COLO668 (cell line): ENCODE measurements at regions not wholly inside any gene's neighbourhood (a gene's known extent, or its start where the extent isn't known, plus 50 kb on each side); places are given as distances from the start of the nearest gene placed in this dataset.

Experiments used
- DNase-seq: peaks from one replicate; lab custom pipeline; 2025; ENCODE audit not compliant: unreplicated experiment; lab: John Stamatoyannopoulos, UW

DNA sequence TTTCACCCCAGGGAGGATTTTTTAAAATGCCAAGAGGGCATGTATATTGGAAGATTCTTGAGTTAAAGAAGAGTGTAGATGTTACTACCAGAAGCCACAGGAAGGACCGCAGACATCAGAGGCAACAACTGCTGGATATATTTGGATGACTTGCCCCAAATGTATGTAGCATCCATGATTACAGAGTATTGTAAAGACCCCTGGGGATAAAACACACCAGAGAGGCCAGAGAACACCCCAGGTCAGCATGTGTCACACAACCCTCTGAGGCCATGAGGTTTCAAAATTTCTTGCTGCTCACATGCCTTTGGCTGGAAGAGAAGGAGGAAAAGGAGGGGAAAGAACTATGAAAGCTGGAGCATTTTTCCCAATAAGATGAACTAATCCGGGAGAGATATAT lies 108.0 kb upstream of the LSM8 start:
- no peak for DNase-seq

DNA sequence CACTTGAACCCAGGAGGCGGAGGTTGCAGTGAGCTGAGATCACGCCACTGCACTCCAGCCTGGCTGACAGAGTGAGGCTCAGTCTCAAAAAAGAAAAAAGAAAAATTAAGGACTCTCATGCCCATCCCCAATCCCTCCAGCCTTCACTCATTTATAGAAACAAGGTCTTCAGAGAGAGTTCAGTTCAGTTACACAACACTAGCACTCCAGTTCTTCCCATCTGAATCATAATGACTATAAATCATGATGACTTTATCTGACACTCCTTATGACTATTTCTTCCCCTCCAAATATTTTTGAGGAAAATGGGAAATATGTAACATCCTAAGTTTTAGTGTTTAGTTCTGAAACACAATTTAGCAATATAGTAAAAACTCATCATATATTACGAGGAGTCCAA lies 107.4 kb upstream of the LSM8 start:
- no peak for DNase-seq

DNA sequence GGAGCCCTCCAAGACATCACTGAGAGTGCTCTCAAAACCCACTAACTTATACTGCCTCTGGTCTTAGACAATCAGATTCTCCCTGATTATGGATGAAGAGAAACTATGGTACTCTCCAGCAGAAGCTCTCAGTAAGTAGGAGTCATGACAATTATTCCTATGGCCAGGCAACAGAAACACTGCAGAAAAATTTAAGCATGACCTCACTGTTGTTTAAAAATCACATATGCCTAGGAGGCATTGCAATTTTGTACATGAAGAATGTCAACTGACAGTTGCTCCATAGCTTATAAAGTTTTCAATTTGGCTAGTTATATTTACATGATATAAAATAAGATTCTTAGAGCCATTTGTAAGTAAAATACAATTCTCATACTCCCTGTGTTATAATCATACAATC lies 105.9 kb upstream of the LSM8 start:
- DNase-seq = no peak

DNA sequence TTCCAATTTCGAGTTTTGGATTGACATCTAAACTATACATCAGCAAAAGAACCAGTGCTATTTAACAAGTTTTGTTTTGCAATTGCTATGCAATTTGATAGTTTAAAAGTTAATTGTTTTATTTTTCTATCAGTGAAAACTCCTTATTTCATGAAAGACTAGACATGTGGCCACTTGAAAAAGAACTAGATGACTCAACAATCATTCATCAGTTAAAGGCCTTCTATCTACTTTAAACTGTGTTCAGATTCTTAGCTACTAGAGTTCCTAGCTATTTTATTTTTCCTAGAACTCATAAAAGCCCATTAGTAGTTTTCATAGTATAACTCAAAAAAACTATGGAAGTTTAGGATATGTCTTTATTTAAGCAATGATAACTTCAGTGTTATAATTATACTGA lies 104.6 kb upstream of the LSM8 start:
- no peak for DNase-seq

DNA sequence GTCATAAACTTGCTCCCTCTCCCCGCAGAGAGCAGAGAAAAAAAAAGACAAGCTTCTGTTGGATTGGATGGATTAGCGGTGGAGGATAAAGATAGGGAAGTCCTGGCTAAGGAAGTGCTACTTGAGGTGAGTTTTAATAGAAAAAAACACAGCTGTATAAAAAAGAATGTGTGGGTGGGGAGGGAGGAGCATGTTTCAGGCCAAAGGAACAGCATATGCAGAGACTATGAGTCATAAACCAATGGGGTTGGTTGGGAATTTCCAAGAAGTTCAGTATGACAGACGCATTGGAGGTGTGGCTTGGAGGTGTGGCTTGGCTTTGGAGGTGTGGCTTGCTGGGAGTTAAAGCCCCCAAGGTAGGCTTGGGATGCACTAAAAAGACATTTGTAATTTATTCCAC lies 103.0 kb upstream of the LSM8 start:
- DNase-seq = no peak

DNA sequence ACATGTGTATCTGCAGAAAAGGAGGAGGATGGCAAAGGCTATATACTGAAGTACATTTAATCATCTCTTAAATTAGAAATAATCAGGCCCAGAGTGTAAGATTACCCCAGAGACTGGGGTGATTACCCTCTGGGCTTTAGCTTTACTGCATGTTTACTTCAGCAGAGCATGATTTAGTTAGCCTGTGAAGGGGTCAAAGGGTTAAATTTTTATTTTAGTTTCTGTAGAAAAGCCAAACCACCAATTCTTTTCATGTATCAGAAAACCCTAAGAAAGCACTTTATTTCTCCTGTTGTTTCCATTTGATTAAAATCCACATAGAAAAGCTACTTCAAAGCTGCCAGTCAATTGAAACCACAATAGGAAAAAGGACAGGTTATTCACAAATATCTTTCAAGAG lies 101.5 kb upstream of the LSM8 start:
- DNase-seq = no peak

DNA sequence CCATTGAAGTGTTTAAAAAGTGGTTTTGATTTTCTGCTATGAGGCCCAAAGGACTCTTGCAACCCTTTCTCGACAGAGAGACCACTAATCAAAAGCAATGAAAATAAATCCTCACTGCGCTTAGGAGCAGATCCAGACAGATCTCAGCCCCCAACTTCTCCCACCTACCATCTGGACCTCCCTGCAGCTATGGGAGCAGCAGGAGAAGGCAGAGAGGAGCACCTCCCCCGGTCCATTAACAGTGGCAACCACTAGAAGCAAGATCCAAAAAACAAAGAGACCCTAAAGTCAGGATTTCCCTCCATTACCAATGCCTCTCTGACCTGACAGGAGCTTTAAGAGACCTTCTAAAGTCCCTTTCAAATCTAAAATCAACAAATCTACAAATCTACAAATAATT lies 99.0 kb upstream of the LSM8 start:
- no peak for DNase-seq

DNA sequence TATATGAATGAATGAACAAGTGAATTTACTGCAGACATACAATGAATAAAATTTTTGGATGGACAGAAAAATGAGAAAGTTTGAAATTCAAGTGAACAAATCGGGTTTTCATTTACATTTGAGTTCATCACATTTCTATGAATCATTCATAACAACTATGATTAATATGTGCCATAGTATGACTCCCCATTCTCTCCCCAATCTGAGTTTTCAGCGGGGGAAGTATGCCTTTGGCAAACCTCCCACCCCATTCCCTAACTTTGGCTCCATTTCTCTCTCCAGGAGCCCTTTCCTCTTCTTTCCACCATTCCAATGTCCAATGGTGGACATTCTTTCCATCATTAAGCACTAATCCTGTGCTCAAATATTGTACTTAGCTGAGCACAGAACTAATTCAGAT lies 96.8 kb upstream of the LSM8 start:
- DNase-seq = no peak

DNA sequence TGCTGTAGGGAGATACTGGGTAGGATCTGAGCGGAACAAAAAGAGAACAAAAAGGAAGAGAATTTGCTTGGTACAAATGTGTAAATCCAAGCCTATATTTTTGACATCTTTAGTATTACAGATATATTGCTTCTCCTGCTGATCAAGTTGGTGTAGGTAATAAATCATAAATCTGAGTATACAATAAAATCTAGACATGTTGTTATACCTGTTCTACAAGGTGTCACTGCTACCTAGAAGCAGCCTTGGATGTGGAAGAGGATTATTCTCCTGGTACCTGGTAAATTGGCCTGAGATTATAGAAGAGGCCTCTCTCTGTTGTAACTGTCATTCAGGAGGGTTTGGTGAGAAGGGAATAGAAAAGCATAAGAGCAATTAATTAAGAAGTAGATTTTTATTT lies 89.9 kb upstream of the LSM8 start:
- DNase-seq = no peak

DNA sequence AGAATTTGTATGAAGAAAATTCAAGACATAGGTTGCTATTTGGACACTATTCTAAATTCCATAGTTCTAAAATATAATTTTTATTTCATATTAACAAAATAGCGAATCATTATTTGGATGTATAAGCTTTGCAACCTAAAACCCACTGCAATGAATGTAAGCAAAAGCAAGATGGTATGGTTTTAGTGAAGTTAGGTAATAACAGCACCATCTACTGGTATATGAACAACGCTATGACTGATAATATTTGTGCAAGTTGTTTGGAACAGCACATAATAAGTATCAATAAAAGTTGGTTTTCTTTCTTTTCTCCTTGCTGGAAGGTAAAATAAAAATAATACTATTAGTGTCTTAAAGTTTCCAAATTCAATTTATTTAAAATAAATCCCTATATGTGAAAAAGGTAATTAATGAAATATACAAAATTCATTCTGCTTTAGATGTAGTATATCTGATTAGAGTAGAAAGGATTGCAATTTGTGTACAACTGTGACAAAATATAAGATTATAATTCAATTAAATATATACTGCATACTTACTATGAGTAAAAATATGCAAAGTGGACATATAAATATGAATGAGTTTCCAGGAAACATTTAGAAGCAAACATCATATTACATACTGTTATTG lies 79.0 kb upstream of the LSM8 start:
- DNase-seq = no peak

DNA sequence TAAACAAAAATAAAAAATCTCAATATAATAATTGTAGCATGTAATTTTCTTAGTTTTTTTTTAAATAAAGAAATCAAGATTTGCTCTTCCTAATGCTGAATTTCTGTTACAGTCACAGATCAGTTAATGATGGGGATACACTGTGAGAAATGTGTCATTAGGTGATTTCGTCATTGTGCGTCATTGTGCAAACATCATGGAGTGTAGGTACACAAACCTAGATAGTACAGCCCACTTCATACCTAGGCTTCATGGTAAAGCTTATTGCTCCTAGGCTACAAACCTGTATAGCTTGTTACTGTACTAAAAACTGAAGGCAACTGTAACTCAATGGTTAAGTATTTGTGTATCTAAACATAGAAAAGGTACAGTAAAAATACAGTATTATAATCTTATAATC lies 74.4 kb upstream of the LSM8 start:
- DNase-seq = peak; percentile 34

DNA sequence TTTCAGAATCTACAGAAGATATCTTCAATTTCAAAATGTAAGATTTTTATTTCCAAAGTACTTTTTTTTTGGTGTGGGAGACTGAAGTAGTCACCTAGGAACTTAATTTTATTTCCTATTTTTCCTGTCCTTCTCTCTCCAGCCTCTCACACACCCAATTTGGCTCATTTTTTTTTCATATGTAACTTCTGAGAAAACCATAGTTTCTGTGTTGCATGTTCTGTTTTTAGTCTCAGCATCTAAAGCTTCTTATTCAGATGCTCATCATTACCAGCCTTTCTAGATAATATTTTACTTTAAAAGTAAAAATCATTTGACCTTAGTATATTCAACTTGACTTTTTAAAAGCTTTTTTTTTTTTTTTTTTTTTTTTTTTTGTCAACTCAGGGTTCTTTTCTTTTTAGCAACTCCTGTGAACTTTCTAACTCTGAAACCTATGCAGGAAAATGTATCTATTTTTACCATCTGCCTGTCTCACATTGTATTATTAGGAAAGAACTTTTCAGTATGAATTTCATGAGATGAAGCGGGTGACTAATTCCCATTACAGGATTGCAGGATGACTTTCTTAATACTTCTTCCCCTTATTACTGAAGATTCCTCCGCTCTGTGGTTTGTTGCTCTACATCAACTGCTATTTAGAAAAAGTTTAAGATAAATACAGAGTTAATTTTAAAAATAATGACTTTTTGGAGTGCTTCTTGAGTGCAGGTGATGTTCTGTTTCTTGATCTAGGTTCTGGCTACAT lies 73.6 kb upstream of the LSM8 start:
- no peak for DNase-seq

DNA sequence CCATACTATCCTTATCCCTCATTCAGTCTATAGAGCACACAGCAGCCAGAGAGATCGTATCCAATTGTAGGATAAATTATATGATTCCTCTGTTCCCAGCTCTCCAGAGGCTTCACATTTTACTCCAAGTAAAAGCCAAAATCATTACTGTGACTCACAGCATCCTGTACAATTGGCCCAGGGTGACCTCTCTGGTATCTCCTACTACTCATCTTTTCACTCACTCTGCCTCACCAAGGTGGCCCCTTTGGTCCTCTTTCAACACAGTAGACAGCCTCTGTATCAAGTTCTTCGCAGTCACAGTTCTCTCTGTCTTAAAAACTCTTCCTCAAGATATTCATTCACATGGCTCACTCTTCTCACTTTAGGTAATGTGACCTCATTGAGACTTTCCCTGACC lies 72.6 kb upstream of the LSM8 start:
- DNase-seq = no peak

DNA sequence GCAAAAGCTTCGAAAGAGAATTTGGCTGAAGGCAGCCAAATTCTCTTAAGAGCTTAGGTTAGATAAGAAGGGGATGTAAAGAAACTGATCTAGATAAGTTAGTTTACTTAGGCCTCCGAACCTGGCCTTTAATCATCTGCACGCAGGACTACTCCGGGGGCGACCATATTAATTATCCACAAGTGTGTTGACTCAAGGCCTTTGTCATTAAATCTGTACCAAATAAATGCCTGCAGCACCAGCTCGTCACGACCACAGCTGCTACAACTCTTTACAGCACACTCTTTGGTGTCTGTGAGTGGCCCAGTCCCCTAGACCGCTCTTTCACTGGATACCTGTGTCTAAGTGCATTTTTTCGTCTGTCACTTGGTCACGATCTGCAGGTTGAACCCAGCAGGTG lies 69.8 kb upstream of the LSM8 start:
- DNase-seq = no peak

DNA sequence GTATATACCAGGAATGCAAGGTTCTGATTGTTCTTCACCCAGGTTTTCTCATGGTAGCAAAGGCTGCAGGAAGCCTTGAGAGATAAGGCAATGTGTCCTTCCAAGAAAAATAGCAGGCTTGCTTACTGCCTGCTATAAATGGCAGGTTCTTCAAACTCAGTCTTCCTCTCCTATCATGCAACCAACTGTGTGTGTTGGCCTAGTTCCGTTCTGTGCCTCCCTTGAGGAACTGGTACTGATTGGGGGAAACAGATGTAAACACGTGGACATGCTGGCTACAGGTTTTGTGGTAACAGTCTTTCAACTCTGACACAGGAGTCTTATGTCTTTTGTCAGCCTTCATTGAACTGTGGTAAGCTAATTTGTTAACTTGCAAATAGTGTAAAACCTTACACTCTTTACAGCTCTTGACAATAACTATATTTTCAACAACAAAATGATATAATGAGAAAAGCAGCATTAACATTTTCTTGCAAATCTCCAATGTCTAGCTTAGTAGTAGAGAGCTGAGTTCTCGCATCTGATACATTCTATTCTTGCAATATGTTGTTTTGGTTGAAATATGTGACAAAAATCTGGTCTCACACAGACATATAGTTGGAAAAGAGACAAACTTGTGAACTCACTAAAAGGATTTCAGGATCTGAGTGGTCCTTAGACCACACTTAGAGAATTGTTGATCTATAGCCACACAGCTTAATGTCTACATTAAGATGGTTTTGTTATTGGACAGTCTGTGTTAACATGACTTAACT lies 54.7 kb upstream of the LSM8 start:
- no peak for DNase-seq

DNA sequence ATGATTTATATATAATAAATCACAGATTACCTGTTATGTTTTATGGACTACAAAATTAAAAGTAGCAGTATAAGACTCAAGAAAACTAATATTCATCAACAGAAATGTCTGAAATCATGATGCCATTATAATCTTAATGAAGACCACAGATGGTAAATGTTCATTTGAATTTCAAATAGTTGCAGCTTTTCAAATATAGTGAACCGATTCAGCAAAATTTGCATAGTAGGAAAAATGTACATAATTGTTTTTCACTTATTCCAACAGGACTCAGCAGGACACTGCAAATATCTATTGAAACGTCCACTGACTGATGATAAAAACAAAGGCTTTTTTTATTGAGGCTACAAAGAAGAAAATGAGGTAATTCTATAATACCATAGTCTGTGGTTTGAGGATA lies 51.2 kb upstream of the LSM8 start:
- no peak for DNase-seq
